GM18511 (cell line): ENCODE measurements at regions not wholly inside any gene's neighbourhood (a gene's known extent, or its start where the extent isn't known, plus 50 kb on each side); places are given as distances from the start of the nearest gene placed in this dataset.

Source experiments
- ATAC-seq: cut with Tn5 transposase; IDR thresholded peaks from one replicate; pipeline ENCODE4 v1.9.1; 2021; ENCODE audit warnings: mild to moderate bottlenecking, moderate library complexity; ENCODE audit not compliant: unreplicated experiment

GRCh38 chr9:3732077-3733038 lies 206.6 kb upstream of the RFX3 start:
- ATAC-seq, result peak; percentile 85

GRCh38 chr9:3730511-3730922 lies 204.7 kb upstream of the RFX3 start:
- ATAC-seq, result peak; percentile 42

GRCh38 chr9:3721096-3721495 lies 195.3 kb upstream of the RFX3 start:
- ATAC-seq, result no peak

- ATAC-seq, result no peak
Observed at GRCh38 chr9:3719286-3719685, 193.5 kb upstream of the RFX3 start.

- ATAC-seq, result no peak
Observed at GRCh38 chr9:3716415-3716814, 190.6 kb upstream of the RFX3 start.

- ATAC-seq, result no peak
Observed at GRCh38 chr9:3708751-3709150, 182.9 kb upstream of the RFX3 start.

- ATAC-seq, result no peak
Observed at GRCh38 chr9:3704890-3705289, 179.1 kb upstream of the RFX3 start.

- no peak for ATAC-seq
Observed at GRCh38 chr9:3700772-3701171, 175.0 kb upstream of the RFX3 start.

- no peak for ATAC-seq
Observed at GRCh38 chr9:3699883-3700282, 174.1 kb upstream of the RFX3 start.

- no peak for ATAC-seq
Observed at GRCh38 chr9:3698531-3698930, 172.7 kb upstream of the RFX3 start.

- ATAC-seq, result no peak
Observed at GRCh38 chr9:3698076-3698475, 172.3 kb upstream of the RFX3 start.

GRCh38 chr9:3696368-3696767 lies 170.6 kb upstream of the RFX3 start:
- no peak for ATAC-seq

- ATAC-seq, result no peak
Observed at GRCh38 chr9:3692606-3693005, 166.8 kb upstream of the RFX3 start.

- no peak for ATAC-seq
Observed at GRCh38 chr9:3689555-3689954, 163.8 kb upstream of the RFX3 start.

GRCh38 chr9:3687145-3687544 lies 161.3 kb upstream of the RFX3 start:
- no peak for ATAC-seq

GRCh38 chr9:3682186-3682585 lies 156.4 kb upstream of the RFX3 start:
- no peak for ATAC-seq

GRCh38 chr9:3677541-3677940 lies 151.7 kb upstream of the RFX3 start:
- ATAC-seq, result no peak

- no peak for ATAC-seq
Observed at GRCh38 chr9:3676766-3677165, 151.0 kb upstream of the RFX3 start.

- ATAC-seq, result no peak
Observed at GRCh38 chr9:3675946-3676345, 150.1 kb upstream of the RFX3 start.

- no peak for ATAC-seq
Observed at GRCh38 chr9:3674561-3674960, 148.8 kb upstream of the RFX3 start.

- ATAC-seq, result no peak
Observed at GRCh38 chr9:3672399-3672798, 146.6 kb upstream of the RFX3 start.

- no peak for ATAC-seq
Observed at GRCh38 chr9:3664044-3664443, 138.2 kb upstream of the RFX3 start.

GRCh38 chr9:3662671-3663070 lies 136.9 kb upstream of the RFX3 start:
- ATAC-seq, result no peak
